ENCODE measurements at regions not wholly inside any gene's neighbourhood (a gene's known extent, or its start where the extent isn't known, plus 50 kb on each side); places are given as distances from the start of the nearest gene placed in this dataset.

GRCh38 chr17:53106886-53107285, 715.8 kb upstream of the KIF2B start:
- H4K20me1 ChIP-seq (ENCODE audit: insufficient read depth) = no peaks in the 10 kb centered on the region
- no peaks in the 10 kb centered on the region for H3K9me2 ChIP-seq (ENCODE audit: insufficient read depth)
- H3K9me3 ChIP-seq (ENCODE audit: control insufficient read depth in 1 of 2, insufficient read depth in 1 of 2, low read depth in 1 of 2, low read length in 2 of 2) = peaks cover 36 to 61% of the 10 kb centered on the region in 2 experiments; a peak in 3 of 4 replicates
- DNase-seq (ENCODE audit: low read depth, low spot score) (no peak), ATAC-seq (no peak)
- no peaks in the 10 kb centered on the region for H3K79me2 ChIP-seq (ENCODE audit: insufficient read depth, low read length)
- no peak overlapping the region for H3K4me3 ChIP-seq (replicated peaks in 1 of 2; ENCODE audit: low read depth in 1 of 2, low read length in 2 of 2)
- H3K4me2 ChIP-seq (ENCODE audit: low read length) = no peak overlapping the region
- no peak for TF ChIP-seq EGR1 (IDR thresholded peaks at IDR 0.05; ENCODE audit: low read depth)
- BruUV-seq (replicated peaks) = no TSS peak
- no peaks in the 10 kb centered on the region for H3K4me1 ChIP-seq (ENCODE audit: control insufficient read depth in 1 of 2, insufficient read depth in 2 of 2, low read length in 2 of 2)
- ChIA-PET POLR2A (no interaction called here), RAD21 (ENCODE audit: low non-redundant PET in 1 of 2, low total read pairs in 2 of 2, uncharacterized antibody in 2 of 2, unreplicated experiment in 2 of 2) (no interaction called here), CTCF (no interaction called here)
- no peaks in the 10 kb centered on the region for H3K36me3 ChIP-seq (ENCODE audit: control insufficient read depth in 1 of 2, insufficient read depth in 2 of 2, low read length in 2 of 2)
- H3K27ac ChIP-seq (ENCODE audit: low read depth, low read length) = no peak overlapping the region
- no peak overlapping the region for H3K9ac ChIP-seq (ENCODE audit: low read length)
- intact Hi-C loops (cut with micrococcal nuclease) = no loop called here
- H3K27me3 ChIP-seq (ENCODE audit: insufficient read depth, low read length) = no peaks in the 10 kb centered on the region
- no peak overlapping the region for H2AFZ ChIP-seq (ENCODE audit: low read depth, low read length, poor library complexity, severe bottlenecking)

GRCh38 chr17:53101706-53102105, 721.0 kb upstream of the KIF2B start:
- ChIA-PET CTCF (no interaction called here), RAD21 (ENCODE audit: low non-redundant PET in 1 of 2, low total read pairs in 2 of 2, uncharacterized antibody in 2 of 2, unreplicated experiment in 2 of 2) (no interaction called here), POLR2A (no interaction called here)
- Histone ChIP-seq H3K79me2 (ENCODE audit: insufficient read depth, low read length) (no peaks in the 10 kb centered on the region), H3K36me3 (ENCODE audit: control insufficient read depth in 1 of 2, insufficient read depth in 2 of 2, low read length in 2 of 2) (no peaks in the 10 kb centered on the region), H3K4me2 (ENCODE audit: low read length) (no peak overlapping the region), H3K4me3 (replicated peaks in 1 of 2; ENCODE audit: low read depth in 1 of 2, low read length in 2 of 2) (no peak overlapping the region), H3K27ac (ENCODE audit: low read depth, low read length) (no peak overlapping the region), H3K4me1 (ENCODE audit: control insufficient read depth in 1 of 2, insufficient read depth in 2 of 2, low read length in 2 of 2) (no peaks in the 10 kb centered on the region), H3K9me2 (ENCODE audit: insufficient read depth) (no peaks in the 10 kb centered on the region), H3K27me3 (ENCODE audit: insufficient read depth, low read length) (no peaks in the 10 kb centered on the region), H3K9ac (ENCODE audit: low read length) (no peak overlapping the region), H3K9me3 (ENCODE audit: control insufficient read depth in 1 of 2, insufficient read depth in 1 of 2, low read depth in 1 of 2, low read length in 2 of 2) (peaks cover 43 to 52% of the 10 kb centered on the region in 2 experiments; a peak in 3 of 4 replicates), H4K20me1 (ENCODE audit: insufficient read depth) (no peaks in the 10 kb centered on the region), H2AFZ (ENCODE audit: low read depth, low read length, poor library complexity, severe bottlenecking) (no peak overlapping the region)
- no peak for DNase-seq (ENCODE audit: low read depth, low spot score)
- no TSS peak for BruUV-seq (replicated peaks)
- intact Hi-C loops (cut with micrococcal nuclease) = no loop called here
- no peak for ATAC-seq
- no peak for TF ChIP-seq FOSL1 (IDR thresholded peaks at IDR 0.05; ENCODE audit: low read depth)
- no peak for TF ChIP-seq CTCF (IDR thresholded peaks at IDR 0.05 in 2 of 3, conservative IDR thresholded peaks at IDR 0.05 in 1 of 3; ENCODE audit: borderline replicate concordance in 1 of 3, insufficient read depth in 1 of 3, low read depth in 2 of 3, low read length in 2 of 3)
- TF ChIP-seq TCF7L2 (IDR thresholded peaks at IDR 0.05; ENCODE audit: borderline replicate concordance, extremely low read depth, insufficient read depth, insufficient read length) = no peak
- TF ChIP-seq SP1 (IDR thresholded peaks at IDR 0.05; ENCODE audit: low read depth) = no peak
- no peak for TF ChIP-seq SRF (IDR thresholded peaks at IDR 0.05; ENCODE audit: low read depth)
- no peak for TF ChIP-seq ZNF274 (IDR thresholded peaks at IDR 0.05; ENCODE audit: low read depth, low read length)
- TF ChIP-seq EZH2 (IDR thresholded peaks at IDR 0.05) = no peak
- no peak for TF ChIP-seq EZH2phosphoT487 (IDR thresholded peaks at IDR 0.05; ENCODE audit: borderline replicate concordance)
- no peak for TF ChIP-seq ZFX (IDR thresholded peaks at IDR 0.05)
- TF ChIP-seq, protein P1, sequence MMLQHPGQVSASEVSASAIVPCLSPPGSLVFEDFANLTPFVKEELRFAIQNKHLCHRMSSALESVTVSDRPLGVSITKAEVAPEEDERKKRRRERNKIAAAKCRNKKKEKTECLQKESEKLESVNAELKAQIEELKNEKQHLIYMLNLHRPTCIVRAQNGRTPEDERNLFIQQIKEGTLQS (IDR thresholded peaks at IDR 0.05) = no peak
- TF ChIP-seq, protein P2, sequence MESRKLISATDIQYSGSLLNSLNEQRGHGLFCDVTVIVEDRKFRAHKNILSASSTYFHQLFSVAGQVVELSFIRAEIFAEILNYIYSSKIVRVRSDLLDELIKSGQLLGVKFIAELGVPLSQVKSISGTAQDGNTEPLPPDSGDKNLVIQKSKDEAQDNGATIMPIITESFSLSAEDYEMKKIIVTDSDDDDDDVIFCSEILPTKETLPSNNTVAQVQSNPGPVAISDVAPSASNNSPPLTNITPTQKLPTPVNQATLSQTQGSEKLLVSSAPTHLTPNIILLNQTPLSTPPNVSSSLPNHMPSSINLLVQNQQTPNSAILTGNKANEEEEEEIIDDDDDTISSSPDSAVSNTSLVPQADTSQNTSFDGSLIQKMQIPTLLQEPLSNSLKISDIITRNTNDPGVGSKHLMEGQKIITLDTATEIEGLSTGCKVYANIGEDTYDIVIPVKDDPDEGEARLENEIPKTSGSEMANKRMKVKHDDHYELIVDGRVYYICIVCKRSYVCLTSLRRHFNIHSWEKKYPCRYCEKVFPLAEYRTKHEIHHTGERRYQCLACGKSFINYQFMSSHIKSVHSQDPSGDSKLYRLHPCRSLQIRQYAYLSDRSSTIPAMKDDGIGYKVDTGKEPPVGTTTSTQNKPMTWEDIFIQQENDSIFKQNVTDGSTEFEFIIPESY (IDR thresholded peaks at IDR 0.05; ENCODE audit: extremely low read depth, insufficient replicate concordance, low read length) = no peak
- no peak for TF ChIP-seq EGR1 (IDR thresholded peaks at IDR 0.05; ENCODE audit: low read depth)
- no peak for TF ChIP-seq POLR2AphosphoS5 (IDR thresholded peaks at IDR 0.05; ENCODE audit: low read depth, low read length)

Data from HCT116 (cell line).